ENCODE measurements at regions not wholly inside any gene's neighbourhood (a gene's known extent, or its start where the extent isn't known, plus 50 kb on each side); places are given as distances from the start of the nearest gene placed in this dataset.

GRCh38 chr1:221011145-221011544 is 131.9 kb downstream of the HLX start:
- no peak for ATAC-seq
- intact Hi-C loops (cut with DNase I): no loop called here
- Histone ChIP-seq H3K4me1 (no peaks in the 10 kb centered on the region), H3K36me3 (replicated peaks in 1 of 2; ENCODE audit: insufficient read depth in 1 of 2, low read depth in 2 of 2) (no peaks in the 10 kb centered on the region), H3K27ac (no peak overlapping the region), H3K27me3 (no peaks in the 10 kb centered on the region), H3K4me3 (no peak overlapping the region), H3K9me3 (no peaks in the 10 kb centered on the region)
- DNase-seq: no peak
- 81 to 96% methylated on average over 1 of the region's 1 CpG for WGBS, 2 donors
- TF ChIP-seq POLR2A (IDR thresholded peaks at IDR 0.05) (no peak), CTCF (IDR thresholded peaks at IDR 0.05) (no peak)

GRCh38 chr1:221012120-221012519 is 132.9 kb downstream of the HLX start:
- H3K4me1 ChIP-seq: no peaks in the 10 kb centered on the region
- intact Hi-C loops (cut with DNase I): no loop called here
- DNase-seq (no peak), ATAC-seq (no peak)
- H3K9me3 ChIP-seq: no peaks in the 10 kb centered on the region
- no peaks in the 10 kb centered on the region for H3K27me3 ChIP-seq
- no peaks in the 10 kb centered on the region for H3K36me3 ChIP-seq (replicated peaks in 1 of 2; ENCODE audit: insufficient read depth in 1 of 2, low read depth in 2 of 2)
- TF ChIP-seq CTCF (IDR thresholded peaks at IDR 0.05): no peak
- TF ChIP-seq POLR2A (IDR thresholded peaks at IDR 0.05): no peak
- no peak overlapping the region for H3K4me3 ChIP-seq
- WGBS, 2 donors: 75 to 81% methylated on average over 5 of the region's 5 CpGs
- H3K27ac ChIP-seq: no peak overlapping the region

DNA sequence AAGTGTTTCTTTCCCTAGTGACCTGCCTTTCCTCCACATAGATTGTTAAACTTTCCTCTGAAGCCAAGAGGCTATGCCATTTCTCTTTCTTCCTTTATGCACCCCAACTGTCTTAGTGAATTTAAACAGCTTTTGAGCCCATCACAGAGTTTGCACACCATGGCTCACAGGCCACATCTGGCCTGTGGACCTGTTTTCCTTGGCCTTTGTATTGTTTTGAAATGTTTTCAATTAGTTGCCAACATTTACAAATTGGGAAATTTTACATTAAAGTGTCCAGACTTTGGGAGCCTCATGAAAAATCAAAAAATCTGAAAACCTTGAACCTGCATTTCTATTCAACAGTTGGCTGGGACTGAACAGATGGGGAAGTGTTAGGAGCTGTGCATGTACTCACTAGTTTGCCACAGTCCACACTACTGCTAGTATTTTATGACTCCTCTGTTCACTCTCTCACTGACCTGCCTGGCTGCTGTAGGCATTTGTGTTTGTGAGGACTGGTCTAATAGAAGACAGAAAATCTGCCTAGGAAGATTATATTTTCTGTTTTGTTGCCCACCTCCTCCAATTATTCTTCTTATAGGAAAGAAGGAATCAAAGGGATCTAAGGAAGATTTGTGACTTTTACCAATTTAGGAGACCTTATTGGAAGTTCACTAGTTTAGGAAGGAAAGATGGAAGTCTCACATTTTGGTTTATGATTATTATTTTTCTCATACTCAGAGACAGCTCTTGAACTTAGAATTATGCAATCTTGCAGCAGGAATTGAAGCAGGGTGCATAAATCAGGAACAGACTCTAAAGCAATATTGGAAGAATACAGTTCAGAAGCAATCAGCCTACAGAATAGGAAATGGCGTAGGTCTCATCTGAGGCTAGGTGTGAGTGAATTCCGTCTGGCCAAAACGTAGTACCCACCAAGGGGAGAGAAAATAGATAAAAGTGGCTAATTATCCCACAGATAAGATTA is 134.7 kb downstream of the HLX start:
- 69 to 77% methylated on average over 3 of the region's 3 CpGs for WGBS, 2 donors
- no peaks in the 10 kb centered on the region for H3K4me1 ChIP-seq
- intact Hi-C loops (cut with DNase I): no loop called here

DNA sequence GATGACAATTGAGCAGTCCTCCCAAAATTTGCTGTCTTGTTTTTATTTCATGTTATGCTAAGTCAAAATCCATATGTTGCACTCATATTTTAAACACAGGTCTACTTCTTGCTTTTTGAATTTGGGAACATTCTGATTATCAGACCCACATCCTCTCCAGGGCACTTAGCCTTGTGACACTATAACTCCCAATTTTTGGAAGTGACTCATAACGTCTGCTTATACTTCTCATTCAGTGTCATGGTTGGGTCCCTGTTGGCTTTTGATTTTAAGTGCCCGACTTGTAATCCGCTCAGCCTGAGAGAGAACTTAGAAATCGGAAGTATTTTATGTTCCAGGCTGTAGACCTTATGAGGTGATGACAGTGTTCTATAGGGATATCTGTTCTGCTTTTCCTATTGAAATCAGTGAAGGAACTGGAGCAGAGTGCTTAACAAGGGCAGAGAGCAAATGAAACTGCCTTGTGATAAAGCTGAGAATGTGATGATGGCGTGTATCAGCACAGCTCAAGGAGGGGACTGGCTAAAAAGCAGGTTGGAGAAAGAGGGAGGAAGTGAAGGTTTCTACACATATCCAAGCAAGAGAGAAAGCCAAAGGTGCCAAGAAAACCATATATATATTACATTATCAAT is 136.0 kb downstream of the HLX start:
- intact Hi-C loops (cut with DNase I): no loop called here

More for the DNA sequence above, 134.7 kb downstream of the HLX start:
- Histone ChIP-seq H3K9me3 (no peaks in the 10 kb centered on the region), H3K36me3 (replicated peaks in 1 of 2; ENCODE audit: insufficient read depth in 1 of 2, low read depth in 2 of 2) (no peaks in the 10 kb centered on the region), H3K4me3 (no peak overlapping the region), H3K27me3 (no peaks in the 10 kb centered on the region), H3K27ac (no peak overlapping the region)
- ATAC-seq (no peak), DNase-seq (no peak)
- TF ChIP-seq POLR2A (IDR thresholded peaks at IDR 0.05): no peak
- no peak for TF ChIP-seq CTCF (IDR thresholded peaks at IDR 0.05)

More for the DNA sequence above, 136.0 kb downstream of the HLX start:
- Histone ChIP-seq H3K4me1 (no peaks in the 10 kb centered on the region), H3K36me3 (replicated peaks in 1 of 2; ENCODE audit: insufficient read depth in 1 of 2, low read depth in 2 of 2) (no peaks in the 10 kb centered on the region), H3K4me3 (no peak overlapping the region), H3K27me3 (no peaks in the 10 kb centered on the region), H3K9me3 (no peaks in the 10 kb centered on the region), H3K27ac (no peak overlapping the region)
- TF ChIP-seq CTCF (IDR thresholded peaks at IDR 0.05) (no peak), POLR2A (IDR thresholded peaks at IDR 0.05) (no peak)
- no peak for ATAC-seq
- 67 to 74% methylated on average over 5 of the region's 5 CpGs for WGBS, 2 donors
- DNase-seq: no peak

All from body of pancreas (tissue), 4 donors.